Dermis microvascular lymphatic vessel endothelial cell (primary cell): ENCODE measurements at regions not wholly inside any gene's neighbourhood (a gene's known extent, or its start where the extent isn't known, plus 50 kb on each side); places are given as distances from the start of the nearest gene placed in this dataset.

Experiments
- DNase-seq, 2 donors: peaks; one replicate each; pipeline versions ENCODE4 v3.0.0 to v3.0.0-alpha.2; 2010; ENCODE audit warnings: low read depth in 2 of 2

DNA sequence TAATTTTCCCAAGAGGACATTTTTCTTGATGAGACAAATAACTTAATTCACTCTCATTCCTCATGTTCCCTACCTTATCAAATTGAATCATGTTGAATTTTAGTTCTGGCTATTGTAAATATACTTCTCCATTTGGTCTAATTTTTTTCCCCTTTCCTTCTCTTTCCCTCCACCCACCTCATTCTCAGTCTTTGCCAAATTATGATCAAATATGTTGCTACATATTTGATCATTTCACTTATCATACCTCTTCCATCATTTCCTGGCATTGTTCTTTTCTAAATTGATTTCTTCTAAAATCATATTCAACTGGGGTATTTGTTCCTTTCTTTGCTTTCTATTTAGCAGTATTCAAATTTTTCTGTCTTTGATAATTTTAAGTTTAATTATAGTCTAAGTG is 52.3 kb downstream of the HDGFL1 start:
- peak in 1 of 2 donors; percentile 58 for DNase-seq

DNA sequence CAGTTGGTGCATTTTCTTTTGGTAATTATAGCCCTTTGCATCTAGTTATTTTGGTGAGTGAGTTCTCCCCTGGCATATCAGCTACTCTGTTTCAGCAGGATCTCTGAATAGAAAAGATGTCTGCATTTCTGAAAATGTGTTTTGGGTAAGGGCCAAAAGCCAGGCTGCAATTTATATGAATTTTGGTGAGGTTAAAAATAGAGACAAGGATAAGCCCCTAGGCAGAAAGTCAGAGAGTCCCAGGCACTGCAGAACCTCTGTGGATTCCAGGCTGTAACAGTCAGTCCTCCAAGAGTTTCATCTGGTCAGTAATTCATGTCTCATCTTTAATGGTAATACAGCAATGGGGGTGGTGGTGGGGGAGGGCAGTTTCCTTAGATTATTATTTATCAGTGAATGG is 53.0 kb downstream of the HDGFL1 start:
- DNase-seq = no peak

DNA sequence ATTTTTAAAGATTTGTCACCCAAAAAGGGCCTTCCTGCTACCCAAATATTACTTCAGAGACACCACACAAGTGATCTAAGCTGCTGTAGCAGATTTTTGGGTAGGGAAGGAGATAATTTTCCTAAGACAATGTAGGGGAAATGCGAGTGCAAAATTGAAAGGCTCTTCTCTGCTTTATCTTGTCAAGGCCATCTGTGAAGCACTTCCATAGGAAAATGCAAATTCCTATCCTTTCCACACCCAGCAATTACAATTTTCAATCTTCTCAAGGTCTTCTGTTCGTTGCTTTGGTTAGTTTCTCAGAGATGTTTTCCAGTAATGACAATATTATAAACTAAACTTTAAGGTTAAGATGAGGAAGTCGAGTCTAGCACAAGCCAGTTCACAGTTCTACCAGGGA is 53.4 kb downstream of the HDGFL1 start:
- no peak for DNase-seq

DNA sequence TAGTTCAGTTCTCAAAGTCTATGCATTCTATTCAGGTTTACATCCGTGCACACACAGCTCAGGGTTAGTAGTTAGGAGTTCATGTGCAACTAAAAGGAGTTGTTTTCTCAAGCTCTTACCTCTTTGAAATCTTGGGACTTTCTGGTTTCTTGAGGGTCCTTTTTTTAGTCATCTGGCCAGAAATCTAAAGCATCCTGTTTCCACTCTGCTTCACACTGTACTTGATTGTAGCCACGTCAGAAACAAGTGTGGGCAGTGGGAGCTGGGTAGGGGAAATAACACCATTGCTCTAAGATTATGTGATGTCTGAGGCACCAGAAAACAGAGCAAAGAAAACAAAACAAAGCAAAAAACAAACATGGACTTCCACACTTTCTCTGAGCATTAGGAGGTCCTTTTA is 58.3 kb downstream of the HDGFL1 start:
- no peak for DNase-seq

DNA sequence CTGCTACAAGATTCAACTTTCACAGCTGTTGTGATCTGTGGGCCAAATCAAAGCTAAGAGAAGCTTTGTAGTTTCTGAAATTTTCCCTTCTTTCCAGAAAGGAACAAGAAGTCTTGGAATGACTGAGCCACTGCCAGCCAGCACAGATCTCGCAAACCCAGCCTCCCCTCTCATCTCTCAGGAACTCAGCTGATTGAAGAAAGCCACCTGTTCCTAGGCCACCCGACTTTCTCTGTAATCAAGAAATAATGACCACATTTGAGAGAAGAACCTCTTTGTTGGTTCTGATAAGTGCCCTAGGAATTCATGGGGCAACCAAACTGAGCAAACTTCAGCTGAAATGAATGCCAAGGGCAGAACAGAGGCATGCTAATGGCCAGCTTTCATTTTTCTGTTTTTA is 61.7 kb downstream of the HDGFL1 start:
- DNase-seq = no peak

- no peak for DNase-seq
These were observed 63.3 kb downstream of the HDGFL1 start for GRCh38 chr6:22632581-22633145.

DNA sequence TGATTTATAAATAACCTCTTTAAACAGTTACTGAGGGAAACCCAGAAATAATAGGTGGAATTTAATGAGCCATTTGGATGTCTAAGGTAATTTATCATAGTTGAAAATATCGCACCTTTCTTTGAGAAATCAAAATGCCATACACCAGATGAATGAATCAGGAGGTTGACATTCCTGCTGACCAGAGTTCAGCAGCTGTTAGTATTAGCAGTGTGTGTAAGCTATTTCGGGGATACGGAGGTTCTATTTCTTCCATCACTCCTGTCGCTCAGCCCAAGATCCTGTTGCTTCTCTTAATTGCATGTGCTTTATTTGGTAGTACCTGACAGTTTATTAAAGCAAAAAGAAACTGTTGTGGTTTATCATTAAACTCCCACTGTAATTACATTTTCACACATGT is 67.1 kb downstream of the HDGFL1 start:
- no peak for DNase-seq

- DNase-seq = no peak
These were observed 68.4 kb downstream of the HDGFL1 start for GRCh38 chr6:22637782-22638181.

- no peak for DNase-seq
These were observed 69.0 kb downstream of the HDGFL1 start for GRCh38 chr6:22638320-22638719.

DNA sequence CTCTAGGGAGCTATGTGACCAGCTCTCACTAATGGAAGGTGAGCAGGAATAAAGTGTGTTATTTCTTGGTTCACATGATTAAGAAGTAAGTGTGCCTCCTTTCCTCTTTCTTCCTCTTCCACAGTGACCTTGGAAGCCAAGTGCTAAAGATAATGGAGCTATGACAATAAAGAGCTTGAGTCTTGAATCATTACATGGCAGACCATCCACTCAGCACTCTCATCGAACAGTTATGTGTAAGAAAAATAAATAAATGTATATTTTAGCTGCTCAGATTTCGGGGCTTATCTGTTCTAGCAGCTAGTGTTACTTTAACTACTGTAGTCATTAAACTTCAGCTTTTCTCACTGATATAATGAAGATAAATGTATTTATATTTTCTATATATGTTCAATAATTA is 72.9 kb downstream of the HDGFL1 start:
- DNase-seq = no peak

GRCh38 chr6:22643780-22644179 is 74.4 kb downstream of the HDGFL1 start:
- no peak for DNase-seq

DNA sequence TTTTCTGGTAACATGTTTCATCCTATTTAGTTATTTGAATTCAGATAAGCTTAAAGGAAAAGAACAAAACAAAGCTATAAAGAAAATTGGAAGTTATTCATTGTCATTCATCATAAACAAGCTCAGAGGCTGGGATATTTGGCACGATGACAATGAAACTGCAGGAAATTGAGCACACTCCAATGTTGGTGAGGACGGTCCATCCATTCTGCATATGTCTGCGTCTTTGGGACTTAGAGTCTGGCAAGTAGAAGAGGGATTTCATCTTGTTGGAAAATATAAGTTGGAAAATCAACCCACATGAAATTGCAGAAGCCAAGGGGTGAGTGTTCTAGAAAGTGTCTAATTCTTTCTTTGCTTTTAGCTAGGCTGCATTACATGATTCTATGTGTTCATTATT is 78.4 kb downstream of the HDGFL1 start:
- peak; percentile 42 to 57 for DNase-seq

DNA sequence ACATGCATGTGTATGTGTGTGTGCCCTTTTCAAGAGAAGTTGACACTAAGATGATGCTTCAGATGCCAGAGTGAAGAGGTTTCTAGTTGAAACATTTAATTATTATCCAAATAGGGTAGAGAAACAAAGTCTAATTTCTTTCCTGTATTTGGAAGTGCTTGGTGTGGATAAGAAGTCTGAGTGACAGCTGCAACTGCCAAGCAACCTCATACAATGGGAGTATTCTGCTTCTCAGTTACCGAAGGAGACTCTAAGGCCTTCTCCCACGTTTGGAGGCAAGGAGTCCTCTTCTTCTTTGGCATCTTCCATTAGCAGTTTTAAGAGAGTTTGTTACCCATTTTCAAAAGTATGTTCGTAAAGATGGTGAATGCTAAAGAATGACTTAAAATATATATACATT is 82.4 kb downstream of the HDGFL1 start:
- DNase-seq = no peak

GRCh38 chr6:22653980-22654610 is 84.7 kb downstream of the HDGFL1 start:
- no peak for DNase-seq

DNA sequence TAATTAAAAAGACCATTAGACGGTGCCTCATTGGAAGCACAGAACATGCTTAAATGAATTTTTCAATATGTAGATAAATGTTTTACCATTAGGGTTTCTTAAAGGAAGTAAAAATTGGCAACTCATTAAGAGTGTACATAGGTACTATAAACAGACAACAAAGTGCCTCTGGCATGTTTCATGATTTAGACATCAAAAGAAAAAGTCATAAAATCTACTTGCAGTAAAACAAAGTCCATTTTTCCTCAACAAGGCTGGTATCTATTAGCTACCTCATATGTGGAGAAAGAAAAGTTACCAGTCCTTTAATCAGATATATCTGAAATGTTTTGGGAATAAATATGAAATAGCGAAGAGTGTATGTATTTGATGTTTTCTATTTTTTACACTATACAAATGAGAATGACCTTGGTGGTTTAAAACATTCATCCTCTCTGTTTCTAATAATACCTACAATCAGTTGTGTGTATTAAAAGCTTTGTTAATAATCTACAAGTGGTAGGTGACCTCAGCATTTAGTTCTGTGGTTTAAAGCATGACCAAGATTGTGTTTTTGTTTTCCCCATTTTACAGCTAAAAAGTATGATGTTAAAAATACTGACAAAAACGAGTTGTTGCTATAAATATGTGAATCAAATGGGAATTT is 87.5 kb downstream of the HDGFL1 start:
- no peak for DNase-seq

DNA sequence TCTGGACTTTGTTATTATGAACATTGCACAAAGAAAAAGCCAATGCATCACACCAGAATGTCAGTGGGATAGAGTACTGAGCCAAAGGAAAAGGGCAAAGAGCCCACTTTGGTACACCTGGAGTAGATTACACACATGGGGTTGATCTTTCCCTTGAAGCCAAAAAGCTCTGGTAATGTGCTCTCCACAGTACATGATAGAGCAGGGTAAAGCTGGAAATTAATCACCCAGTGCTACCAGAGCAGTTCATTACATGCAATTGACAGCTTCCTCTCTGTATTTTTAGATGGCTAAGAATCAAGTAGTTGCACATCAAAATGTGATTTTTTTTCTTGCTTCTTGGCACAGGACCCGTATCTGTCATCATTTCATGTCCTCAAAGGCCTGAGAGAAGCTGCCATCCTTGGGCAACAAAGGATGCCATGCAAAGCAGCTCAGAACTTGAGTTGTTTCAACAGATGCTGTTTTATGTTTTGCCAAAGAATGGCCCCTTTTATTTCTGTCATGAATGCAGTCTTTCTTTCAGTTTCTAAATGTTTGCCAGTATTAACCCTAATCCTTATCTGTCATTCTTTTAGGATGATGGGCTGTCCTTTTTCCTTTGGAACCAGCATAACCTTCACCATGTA is 88.1 kb downstream of the HDGFL1 start:
- DNase-seq = no peak

DNA sequence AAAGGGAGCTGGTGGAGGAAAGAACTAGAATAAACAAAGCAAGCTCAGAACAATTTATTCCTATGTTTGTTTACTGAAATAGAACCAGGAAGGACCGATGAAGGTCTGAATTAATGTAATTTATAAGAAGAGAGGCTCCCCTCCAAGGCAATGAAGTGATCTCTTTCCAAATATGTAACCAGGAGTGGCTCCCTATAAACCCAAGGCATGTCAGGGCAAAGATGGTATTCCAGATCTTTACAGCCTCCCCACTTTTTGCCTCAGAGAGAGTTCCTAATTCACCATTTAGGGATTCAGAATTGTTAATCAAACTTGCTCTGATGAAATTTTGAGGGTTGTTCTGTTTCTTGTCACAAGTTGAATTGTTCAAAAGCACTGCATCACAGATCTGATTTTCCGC is 88.8 kb downstream of the HDGFL1 start:
- no peak for DNase-seq

- no peak for DNase-seq
These were observed 89.6 kb downstream of the HDGFL1 start for GRCh38 chr6:22658934-22659333.

- no peak for DNase-seq
These were observed 95.6 kb downstream of the HDGFL1 start for GRCh38 chr6:22664968-22665367.

DNA sequence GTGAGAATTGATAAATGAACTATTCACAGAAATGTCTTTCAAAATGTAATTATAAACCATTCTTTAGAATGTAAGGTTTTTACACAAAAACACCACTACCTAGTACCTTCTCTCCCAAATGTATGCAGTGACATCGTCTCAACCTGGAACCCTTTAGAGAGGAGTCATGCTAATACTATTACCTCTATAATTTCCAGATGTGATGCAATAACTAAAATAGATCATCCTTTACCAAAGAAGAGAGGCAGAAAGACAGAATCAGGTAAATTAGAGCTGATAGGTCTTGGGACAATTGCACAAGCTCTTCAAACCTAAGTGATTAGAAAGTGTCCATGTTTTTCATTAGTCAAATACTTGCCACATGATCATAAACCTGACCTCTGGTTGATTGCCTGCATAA is 96.7 kb downstream of the HDGFL1 start:
- no peak for DNase-seq

GRCh38 chr6:22666586-22666985 is 97.2 kb downstream of the HDGFL1 start:
- DNase-seq = no peak

DNA sequence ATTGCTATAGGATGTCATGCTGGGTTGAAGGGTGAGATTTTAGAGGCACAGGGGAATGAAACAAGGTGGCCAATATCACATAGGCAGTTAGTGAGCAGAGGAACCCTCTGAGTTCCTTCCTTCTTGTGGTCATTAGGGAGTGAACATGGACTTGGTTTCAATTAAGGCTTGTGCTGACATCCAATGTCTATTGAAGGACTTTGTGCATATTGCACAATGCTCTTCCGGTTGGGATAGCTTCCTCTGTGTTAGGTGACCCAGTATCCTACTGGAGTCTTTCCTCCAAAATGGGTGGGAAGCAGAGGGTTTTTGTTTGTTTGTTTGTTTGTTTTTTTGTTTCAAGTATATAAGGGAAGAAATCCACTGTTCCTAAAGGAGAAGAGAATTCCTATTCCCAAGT is 98.5 kb downstream of the HDGFL1 start:
- DNase-seq = no peak

GRCh38 chr6:22668307-22668706 is 98.9 kb downstream of the HDGFL1 start:
- DNase-seq = no peak
